NCI-H1105 (cell line): ENCODE measurements at regions not wholly inside any gene's neighbourhood (a gene's known extent, or its start where the extent isn't known, plus 50 kb on each side); places are given as distances from the start of the nearest gene placed in this dataset.

Experiments used
- DNase-seq: peaks from one replicate; lab custom pipeline; 2025; lab: John Stamatoyannopoulos, UW

DNA sequence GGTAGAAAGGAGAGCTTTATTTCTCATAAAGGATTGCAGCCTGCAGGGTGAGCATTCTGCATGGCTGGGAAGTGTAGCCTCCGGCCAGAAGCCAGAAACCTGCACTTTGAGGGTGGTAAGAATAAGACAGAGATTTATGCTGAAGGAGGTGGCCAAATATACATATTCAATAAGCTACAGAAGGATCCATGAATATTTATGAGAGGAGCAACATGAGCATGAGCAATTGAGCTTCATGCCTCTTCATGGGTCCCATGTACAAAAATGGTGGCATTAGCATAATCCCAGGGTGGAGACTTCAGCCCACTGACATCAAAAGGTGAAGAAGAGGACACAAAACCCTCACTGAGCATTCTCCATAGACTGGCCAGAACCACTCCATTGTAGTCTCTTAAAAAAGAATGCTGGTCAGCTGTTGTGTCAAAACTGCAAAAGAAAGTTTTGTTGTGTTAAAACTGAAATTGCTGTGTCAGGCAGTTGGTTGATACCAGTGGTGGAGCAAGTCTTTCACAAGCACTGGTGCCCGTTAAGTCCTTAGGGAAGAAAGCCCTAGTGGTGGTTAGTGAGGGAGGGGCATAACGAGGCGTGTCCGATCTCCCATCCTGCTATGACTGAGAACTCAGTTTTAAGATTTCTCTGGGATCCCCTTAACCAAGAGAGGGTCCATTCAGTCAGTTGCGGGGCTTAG lies 160.8 kb upstream of the MAP1B start:
- DNase-seq = no peak

DNA sequence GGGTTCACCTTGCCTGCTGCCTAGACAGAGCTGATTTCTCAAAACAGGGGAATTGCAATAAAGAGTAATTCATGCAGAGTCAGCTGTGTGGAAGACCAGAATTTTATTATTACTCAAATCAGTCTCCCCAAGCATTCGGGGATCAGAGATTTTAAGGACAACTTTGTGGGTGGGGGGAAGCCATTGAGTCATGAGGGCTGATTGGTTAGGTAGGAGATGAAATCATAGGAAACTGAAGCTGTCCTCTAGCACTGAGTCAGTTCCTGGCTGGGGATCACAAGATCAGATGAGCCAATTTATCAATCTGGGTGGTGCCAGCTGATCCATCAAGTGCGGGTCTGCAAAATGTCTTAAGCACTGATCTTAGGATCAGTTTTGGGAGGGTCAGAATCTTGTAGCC lies 159.1 kb upstream of the MAP1B start:
- DNase-seq = no peak

DNA sequence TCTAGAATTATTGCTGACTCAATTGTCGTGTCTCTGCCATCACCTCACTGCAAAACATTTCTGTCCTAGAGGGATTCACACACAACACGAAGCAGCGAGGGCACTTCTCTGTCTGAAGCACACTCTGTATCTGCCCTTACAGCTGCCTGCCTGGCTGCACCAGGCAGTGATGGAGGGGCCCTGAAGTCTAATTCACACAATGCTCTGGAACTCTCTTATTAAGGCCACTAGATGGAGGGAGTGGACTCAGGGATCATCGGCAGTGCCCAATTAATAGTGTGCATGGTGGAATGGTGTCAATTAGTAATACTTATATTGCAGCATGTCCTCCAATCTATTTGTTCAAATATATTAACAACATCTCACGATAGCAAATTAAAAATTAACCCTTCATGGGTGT lies 157.5 kb upstream of the MAP1B start:
- no peak for DNase-seq

DNA sequence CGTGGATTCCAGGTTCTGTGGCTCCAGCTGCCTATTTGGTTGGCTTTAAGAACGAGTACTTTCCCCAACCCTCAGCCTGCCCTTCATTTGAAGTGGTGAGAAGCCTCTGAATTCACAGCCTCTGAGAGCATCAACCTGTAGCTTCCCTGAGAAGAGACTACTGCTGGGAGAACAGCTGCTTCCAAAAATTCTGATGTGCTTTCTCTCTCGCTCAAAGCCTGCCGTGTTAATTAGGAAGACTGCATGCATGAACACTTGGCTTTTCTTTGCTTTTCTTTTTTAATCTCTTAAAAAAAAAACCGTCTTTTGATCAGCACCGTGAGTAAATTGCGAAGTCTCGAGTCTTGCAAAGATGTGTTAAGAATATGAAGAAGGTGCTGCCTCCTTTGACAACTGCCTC lies 153.4 kb upstream of the MAP1B start:
- no peak for DNase-seq

DNA sequence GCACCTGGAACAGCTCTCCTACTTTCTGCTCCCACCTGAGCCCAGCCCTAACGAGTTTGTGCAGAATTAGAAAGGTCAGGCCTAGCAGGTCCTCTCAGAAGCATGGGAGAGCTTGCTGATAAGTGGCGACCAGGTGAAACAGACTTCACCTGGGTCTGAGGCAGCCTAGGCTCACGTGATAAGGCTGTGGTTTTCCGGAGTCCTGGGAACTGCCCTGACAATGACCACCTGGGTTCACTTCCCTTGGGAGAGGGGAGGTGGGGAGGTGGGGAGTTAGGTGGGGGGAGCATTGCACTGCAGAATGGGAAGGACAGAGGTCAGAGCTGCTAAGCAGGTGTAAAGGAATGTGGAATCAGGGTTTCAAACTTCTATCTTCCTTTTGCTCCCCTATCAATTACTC lies 152.9 kb upstream of the MAP1B start:
- no peak for DNase-seq

DNA sequence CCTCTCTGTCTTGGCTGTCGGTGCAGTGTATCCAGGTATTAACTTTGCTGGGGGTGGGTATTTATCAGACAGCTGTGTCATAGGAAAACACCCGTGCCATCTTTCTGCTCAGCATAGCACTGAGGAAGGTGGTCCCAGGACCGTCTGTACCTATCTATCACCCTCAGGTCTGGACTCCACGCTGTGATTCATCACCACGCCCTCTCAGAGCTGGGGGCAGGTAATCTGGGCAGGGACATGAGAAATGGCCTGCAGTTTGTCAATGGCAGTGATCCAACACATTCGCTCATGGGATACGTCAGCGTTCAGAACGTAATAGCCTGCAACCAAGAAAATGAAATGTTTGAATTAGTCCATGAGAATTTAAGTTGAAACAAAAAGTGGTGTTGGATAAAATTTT lies 151.6 kb upstream of the MAP1B start:
- DNase-seq = no peak

DNA sequence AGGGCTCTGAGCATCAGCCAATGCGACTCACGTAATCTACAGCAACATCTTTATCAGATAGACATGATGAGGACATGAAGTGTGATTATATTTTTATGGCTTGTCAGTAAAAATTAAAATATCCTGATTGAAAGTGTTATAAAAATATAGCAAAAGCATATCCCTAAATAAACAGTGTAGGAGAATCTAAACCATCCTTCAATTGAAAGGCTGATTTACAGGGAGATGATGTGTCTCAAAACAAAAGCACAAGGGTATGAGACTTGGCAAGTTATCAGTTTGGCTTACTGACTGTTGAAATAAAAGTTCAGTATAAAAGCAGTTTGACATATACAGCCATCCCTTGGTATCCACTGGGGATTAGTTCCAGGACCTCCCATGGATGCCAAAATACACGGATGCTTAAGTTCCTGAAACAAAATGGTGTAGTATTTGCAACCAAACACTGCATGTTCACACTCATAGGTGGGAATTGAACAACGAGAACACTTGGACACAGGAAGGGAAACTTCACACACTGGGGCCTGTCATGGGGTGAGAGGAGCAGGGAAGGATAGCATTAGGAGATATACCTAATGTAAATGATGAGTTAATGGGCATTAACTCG lies 149.9 kb upstream of the MAP1B start:
- DNase-seq = no peak

DNA sequence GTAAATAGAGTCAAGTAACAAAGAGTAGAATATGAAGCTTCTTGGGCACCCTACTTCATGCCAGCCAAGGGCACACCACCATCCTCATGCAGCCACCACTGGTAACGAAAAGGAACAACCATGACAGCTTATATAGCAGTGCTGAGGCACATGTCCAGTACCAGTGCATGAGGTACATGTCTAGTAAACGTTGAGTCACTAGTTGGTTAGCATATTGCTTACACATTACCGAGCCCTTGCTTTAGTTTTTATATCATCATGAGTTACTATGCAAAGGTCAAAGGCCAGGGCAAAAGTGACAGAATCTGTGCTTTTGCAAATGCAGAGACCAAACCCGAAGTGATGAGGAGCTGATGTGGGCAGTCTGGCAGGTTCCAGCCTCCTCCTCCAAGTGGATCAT lies 147.1 kb upstream of the MAP1B start:
- no peak for DNase-seq

DNA sequence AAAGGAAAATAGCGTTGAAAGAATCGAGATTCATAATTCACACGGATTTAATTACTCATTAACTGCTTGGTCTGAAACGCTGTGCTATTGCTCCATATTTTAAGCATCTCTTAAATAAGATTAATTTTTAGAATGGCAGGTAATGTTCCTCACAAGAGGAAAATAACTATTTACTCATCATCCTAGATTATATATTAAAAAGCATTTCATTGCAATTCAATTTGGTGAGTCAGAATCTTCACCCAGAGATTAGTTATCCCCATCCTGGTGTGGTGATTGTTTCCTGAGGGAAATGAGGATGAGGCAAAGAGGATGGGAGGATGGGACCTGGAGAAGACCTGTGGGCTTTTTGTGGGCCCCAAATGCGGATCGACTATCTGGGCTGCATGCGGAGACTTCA lies 145.5 kb upstream of the MAP1B start:
- DNase-seq = no peak

DNA sequence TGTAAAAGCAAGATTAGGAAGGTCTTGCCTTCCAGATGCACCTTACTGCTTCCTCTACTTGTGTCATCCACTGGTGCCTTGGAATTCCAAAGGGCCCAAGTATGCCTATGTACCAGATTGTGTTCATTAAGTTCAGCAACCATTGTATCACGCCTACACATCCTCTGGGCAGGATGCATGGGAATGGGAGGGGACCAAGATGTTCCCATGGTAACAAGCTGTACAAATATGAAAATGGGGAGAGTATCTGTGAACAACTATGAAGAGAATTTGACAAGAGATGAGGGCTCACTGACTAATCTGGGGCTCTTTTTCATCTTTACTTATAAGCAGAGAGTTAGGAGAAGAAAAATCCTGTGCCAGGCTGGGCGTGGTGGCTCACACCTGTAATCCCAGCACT lies 137.8 kb upstream of the MAP1B start:
- no peak for DNase-seq

DNA sequence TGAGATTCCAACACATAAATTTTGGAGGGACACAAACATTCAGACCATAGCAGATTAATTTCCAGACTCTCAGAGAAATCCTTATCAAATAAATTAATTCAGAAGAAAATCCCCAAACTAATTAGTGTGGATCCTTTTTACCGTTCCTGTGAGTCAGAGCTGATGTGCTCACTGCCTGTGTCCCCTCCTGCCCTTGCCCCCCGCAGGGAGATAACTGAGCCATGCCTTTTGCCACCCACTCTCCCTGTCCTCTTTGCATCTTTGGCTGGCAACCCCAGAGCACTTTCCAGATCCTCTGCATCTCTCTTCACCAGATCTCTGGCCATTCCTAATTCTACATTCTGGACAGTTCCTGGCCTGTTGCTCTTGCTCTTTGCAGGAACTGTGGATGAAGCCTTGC lies 135.4 kb upstream of the MAP1B start:
- DNase-seq = no peak

DNA sequence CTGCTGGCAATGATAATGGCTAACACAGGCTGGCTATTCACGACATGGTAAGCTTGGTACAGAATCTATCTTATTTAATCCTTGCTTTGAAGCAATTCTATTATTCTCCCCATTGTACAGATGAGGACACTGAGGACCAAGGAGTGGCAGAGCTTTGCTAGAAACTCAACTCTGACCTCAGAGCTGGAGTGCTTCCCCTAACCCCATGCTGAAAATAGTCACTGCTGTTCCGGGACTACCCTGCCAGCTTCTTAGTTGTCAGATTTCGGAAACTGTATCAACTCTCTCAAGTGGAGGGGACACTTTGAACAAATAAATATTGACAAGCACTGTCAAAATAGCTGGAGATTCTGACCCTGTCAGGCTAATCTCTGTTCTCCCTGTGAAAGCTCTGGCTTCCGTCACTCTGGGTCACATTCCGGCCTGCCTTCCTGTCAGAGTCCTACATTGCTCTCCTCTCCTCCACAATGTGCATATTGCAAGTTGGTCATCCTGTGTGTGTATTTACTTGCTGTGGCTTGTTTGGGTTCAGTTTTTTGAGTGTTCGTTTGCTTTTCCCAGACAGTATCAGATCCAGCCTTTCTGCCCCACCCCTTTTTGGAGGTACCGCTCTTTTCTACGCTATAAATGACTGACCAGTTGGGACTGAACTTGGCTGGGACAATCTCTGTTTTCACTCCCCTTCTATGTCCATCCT lies 134.3 kb upstream of the MAP1B start:
- no peak for DNase-seq

DNA sequence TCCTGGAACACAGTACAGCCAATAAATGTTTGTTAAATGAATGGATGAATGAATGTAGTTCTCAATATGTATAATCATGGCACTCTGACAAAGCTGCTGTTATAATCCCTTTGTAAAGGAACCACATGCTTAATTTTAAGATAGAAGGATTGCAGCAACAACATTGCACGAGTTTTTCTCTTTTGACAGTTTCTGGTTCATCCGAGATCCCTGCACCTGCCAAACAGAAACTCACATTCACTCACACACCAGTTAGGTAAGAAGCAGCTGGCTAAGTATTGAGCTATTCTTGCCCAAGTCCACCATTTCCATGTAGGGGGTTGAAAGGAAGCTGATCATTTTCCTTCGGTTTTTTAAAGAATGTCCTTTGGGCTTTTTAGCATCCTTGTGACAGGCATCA lies 133.7 kb upstream of the MAP1B start:
- no peak for DNase-seq

DNA sequence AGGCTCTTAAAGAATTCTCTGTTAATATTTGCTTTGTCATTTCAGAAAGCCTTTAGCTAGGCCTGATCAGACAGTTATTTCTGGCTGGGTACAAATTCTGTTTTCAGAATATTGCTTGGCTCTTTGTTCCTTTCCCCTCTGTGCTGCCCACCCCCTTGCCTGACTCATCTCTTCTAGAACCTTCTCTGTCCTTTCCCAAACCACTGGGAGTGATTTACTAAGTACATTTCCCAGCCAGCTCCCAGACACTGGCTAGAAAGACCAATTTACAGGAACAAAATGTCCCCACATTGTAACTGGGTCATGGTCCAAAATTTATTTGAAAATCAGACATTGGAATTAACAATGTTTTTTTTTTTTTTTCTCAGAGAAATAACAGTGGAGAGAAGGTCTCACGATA lies 133.1 kb upstream of the MAP1B start:
- DNase-seq = no peak

DNA sequence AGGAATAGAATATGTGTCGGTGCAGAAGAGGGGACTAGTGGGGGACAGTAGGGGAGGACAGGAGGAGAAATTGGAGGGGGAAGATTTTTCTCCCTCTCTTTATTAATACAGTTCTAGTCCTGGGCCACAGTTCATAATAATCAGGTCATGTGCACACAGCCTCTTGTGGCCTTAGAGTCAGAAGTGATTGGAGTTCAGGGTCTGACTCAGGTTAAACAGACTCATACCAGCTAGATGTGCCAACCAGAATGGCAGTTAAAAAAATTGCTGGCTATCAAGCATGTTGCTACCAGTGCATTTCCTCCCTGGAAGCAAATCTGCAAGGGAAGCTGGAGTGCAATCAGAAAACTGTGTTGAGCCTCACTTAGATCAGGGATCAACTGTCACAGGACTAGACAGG lies 132.7 kb upstream of the MAP1B start:
- no peak for DNase-seq

DNA sequence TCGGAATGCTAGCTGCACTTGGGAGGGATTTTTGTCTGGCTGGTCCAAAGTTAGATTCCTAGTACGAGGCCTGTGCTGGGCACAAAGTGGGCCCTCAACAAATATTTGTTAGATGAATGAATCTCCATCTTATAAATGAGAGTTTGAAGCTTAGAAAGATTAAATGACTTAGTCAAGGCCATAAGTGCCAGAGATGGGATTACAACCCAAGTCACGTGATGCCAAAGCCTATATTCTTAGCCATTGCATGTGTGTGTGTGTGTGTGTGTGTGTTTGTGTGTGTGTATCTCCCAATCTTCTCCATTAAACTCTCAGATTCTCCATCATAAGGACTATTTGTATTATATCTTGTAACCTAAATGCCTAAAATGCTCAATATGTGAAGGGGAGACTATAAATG lies 130.8 kb upstream of the MAP1B start:
- DNase-seq = no peak

DNA sequence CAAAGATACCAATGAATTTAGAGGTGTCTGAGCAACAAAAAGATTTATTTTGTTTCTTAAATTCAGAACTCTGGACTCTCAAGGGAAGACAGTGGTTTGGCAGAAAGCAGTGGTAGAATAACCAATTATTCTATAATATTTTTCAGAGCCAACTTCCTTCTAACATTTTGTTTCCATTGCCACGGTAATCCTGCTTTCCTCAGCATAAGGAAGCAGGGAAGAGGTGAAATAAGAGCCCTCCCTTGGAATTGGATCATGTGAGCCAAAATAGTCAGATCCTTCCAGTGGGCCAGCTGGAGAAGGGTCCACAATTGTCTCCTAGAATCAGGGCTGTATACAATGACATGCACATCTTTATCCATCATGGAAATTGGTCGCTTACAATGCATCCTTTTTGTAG lies 130.0 kb upstream of the MAP1B start:
- DNase-seq = no peak

DNA sequence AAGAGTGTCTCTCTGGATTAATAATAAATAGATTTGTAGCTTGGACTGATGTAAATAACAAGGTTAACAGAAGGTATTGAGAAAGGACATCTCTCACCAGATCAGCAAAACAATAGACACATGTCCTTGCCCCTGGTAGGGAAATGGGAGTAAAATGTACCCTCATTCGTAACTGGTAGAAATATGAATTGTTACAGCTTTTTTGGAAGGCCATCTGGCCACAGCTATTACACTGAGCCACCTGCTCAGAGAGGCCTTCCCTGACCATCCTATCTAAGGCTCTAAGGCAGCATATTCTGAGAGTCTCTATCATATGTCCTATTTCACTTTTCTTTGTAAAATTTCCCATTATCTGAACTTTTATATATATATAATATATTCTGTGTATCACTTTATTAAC lies 129.1 kb upstream of the MAP1B start:
- DNase-seq = no peak

DNA sequence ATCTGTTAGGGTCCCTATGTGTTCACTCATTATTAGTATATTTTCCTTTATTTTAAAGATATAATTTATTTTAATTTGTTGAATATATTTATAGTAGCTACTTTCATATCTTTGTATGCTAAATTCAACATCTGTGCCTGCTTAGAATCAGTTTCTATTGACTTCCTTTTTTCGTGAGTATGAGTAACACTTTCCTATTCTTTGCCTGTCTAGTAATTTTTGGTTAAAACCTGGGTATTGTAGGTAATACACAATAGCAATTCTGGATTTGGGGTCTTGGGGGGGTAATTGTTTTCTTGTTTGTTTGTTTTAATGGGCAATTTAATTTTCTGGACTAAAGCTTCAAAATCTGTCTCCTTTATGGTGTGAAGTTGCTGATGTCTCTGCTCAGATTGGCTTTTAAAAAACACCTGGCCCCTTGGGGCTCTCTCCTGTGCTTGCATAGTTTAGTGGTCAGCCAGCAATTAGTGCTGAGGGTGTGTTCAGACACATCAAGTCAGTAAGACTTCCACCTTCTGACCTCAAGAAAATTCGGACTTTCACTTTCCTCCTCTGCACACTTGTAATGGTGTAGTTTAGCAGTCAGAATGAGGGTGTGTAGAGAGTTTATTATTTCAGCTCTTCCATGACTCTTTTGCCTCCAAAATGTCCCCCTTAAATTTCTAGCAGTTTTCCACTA lies 124.4 kb upstream of the MAP1B start:
- DNase-seq = no peak

DNA sequence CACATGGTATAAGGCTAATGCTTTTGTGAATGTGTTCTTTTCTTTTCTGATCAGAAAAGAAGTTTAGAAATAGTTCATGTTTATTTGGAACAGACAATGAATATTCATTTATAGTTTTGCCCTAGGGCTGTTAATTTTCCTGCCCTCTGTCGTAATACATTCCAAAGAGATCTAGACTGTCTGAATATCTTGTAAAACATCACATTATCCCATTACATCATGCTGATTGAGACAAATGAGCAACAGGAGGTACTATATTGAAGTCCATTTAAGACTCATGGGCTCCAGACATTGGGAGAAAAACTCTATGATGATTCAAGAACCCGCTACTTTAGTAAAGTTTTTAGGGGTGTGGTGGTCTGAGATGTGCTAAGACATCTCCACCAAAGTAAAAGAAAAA lies 121.2 kb upstream of the MAP1B start:
- DNase-seq = no peak

DNA sequence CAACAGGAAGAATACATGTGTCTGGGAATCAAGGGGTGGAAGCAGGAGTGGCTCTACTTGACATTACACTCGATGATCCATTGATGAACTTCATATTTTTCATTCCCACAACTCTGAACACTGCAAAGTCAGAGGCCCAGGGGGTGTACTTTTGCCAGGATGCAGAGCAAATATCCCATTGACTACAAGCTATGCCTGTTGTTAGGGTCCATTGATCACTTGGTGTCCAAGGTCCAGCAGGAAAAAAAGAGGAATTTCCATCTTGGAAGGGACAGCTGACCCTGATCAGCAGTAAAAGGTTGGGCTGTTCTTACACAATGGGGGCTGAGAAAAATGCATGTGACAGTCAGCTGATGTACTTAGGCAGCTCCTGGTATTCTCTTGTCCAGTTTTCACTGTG lies 118.5 kb upstream of the MAP1B start:
- DNase-seq = no peak

DNA sequence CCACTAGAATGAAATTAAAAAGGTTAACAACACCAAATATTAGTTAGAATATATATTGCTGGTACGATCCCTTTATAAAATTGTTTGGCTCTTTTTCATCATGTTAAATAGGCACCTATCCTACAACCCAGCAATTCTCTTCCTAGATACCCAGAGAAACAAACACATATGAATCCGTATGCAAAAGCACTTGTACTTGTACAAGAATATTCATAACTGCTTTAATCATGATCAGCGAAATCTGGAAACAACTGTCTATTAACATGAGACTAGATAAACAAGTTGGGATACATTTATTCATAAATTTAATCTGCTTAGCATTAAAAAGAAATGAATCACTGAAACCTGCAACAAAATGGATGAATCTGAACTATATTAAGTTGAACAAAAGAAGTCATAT lies 113.7 kb upstream of the MAP1B start:
- no peak for DNase-seq

DNA sequence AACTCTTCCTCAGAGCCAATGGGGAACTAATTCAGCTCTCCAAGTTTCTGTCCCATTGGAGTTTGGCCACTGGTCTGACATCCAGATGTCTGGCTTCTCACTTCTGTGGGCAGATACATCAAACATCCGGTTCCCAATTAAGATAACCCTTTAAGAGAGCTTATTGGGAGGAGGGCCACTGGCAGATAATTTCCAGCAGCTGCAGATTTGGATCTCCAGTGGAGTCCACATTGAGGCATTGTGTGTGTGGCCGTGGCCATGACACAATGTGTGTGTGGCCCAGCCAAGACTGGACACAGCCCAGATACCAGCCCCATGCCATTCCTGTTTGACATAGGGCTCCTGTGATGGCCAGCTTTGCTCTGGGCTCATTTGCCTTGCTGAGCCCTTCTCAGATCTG lies 110.5 kb upstream of the MAP1B start:
- DNase-seq = no peak
